Stimulated activated CD8-positive, alpha-beta memory T cell treated with anti-CD3 and anti-CD28 coated beads, Interleukin-15, amount 100 ng/mL, for 24 hours (primary cell): ENCODE measurements at regions not wholly inside any gene's neighbourhood (a gene's known extent, or its start where the extent isn't known, plus 50 kb on each side); places are given as distances from the start of the nearest gene placed in this dataset.

Experiments used
- DNase-seq: peaks from one replicate; pipeline ENCODE4 v3.0.0-alpha.2; 2020; ENCODE audit warnings: low read depth

- no peak for DNase-seq
These were observed 53.4 kb upstream of the NAV3 start for GRCh38 chr12:77777274-77777673.

GRCh38 chr12:77774761-77775160 lies 55.9 kb upstream of the NAV3 start:
- no peak for DNase-seq

GRCh38 chr12:77772676-77773298 lies 57.9 kb upstream of the NAV3 start:
- no peak for DNase-seq

GRCh38 chr12:77768558-77768957 lies 62.1 kb upstream of the NAV3 start:
- DNase-seq = no peak

- DNase-seq = no peak
These were observed 62.8 kb upstream of the NAV3 start for GRCh38 chr12:77767756-77768343.

- no peak for DNase-seq
These were observed 63.4 kb upstream of the NAV3 start for GRCh38 chr12:77767335-77767734.

- DNase-seq = no peak
These were observed 64.5 kb upstream of the NAV3 start for GRCh38 chr12:77766224-77766623.

GRCh38 chr12:77761286-77761685 lies 69.4 kb upstream of the NAV3 start:
- DNase-seq = no peak

- no peak for DNase-seq
These were observed 70.2 kb upstream of the NAV3 start for GRCh38 chr12:77760271-77761025.

GRCh38 chr12:77754086-77754485 lies 76.6 kb upstream of the NAV3 start:
- no peak for DNase-seq

GRCh38 chr12:77751939-77752338 lies 78.8 kb upstream of the NAV3 start:
- DNase-seq = no peak

GRCh38 chr12:77746096-77746495 lies 84.6 kb upstream of the NAV3 start:
- no peak for DNase-seq

GRCh38 chr12:77745624-77746023 lies 85.1 kb upstream of the NAV3 start:
- no peak for DNase-seq

- DNase-seq = no peak
These were observed 88.1 kb upstream of the NAV3 start for GRCh38 chr12:77742631-77743030.

- DNase-seq = no peak
These were observed 88.6 kb upstream of the NAV3 start for GRCh38 chr12:77741974-77742517.

GRCh38 chr12:77736219-77736965 lies 94.3 kb upstream of the NAV3 start:
- DNase-seq = no peak

GRCh38 chr12:77734214-77734883 lies 96.3 kb upstream of the NAV3 start:
- no peak for DNase-seq

- DNase-seq = no peak
These were observed 102.7 kb upstream of the NAV3 start for GRCh38 chr12:77728018-77728417.

GRCh38 chr12:77727442-77728001 lies 103.2 kb upstream of the NAV3 start:
- no peak for DNase-seq

- no peak for DNase-seq
These were observed 105.1 kb upstream of the NAV3 start for GRCh38 chr12:77725611-77726010.

- DNase-seq = no peak
These were observed 106.2 kb upstream of the NAV3 start for GRCh38 chr12:77724367-77724957.
